ENCODE measurements at regions not wholly inside any gene's neighbourhood (a gene's known extent, or its start where the extent isn't known, plus 50 kb on each side); places are given as distances from the start of the nearest gene placed in this dataset.

- no peak for DNase-seq (ENCODE audit: low read depth, low spot score)
- dilution Hi-C loops (cut with MboI; ENCODE audit: extremely low pct_ligation_motif_present, low sequenced_read_pairs) (no loop called here), intact Hi-C loops (cut with micrococcal nuclease) (no loop called here)
- no peaks in the 10 kb centered on the region for H3K79me2 ChIP-seq (ENCODE audit: control insufficient read depth, insufficient read depth, low read length)
- H3K27ac ChIP-seq (ENCODE audit: insufficient read depth, low read depth, low read length) = no peak overlapping the region
- no peaks in the 10 kb centered on the region for H3K27me3 ChIP-seq (ENCODE audit: control insufficient read depth in 2 of 2, insufficient read depth in 2 of 2, low read length in 2 of 2)
- no peak for FAIRE-seq
- no peak overlapping the region for H2AFZ ChIP-seq (ENCODE audit: low read depth, low read length)
- no TSS peak for BruUV-seq (replicated peaks)
- H3K4me1 ChIP-seq (ENCODE audit: control insufficient read depth, extremely low read depth, insufficient read depth, low read length) = peaks cover 36% of the 10 kb centered on the region
- H3K4me2 ChIP-seq (ENCODE audit: insufficient read depth, low read length) = no peak overlapping the region
- no peak overlapping the region for H3K4me3 ChIP-seq (replicated peaks in 1 of 3; ENCODE audit: insufficient read depth in 1 of 3, low read depth in 1 of 3, low read length in 3 of 3)
- H4K20me1 ChIP-seq (replicated peaks; ENCODE audit: control insufficient read depth, extremely low read depth, insufficient read depth, low read length) = no peaks in the 10 kb centered on the region
- no peaks in the 10 kb centered on the region for H3K9me1 ChIP-seq (replicated peaks; ENCODE audit: control insufficient read depth, extremely low read depth, insufficient read depth, low read length)
- no peak overlapping the region for H3K9ac ChIP-seq (replicated peaks; ENCODE audit: extremely low read depth, insufficient read depth, low read length)
- ChIA-PET POLR2A (no interaction called here), CTCF (interaction anchor here (1.0 to 1.2 kb wide), 2 partner anchors 63 to 152 kb away, joined by 3 read pairs; no protein-coding TSS in a partner anchor)
- H3K36me3 ChIP-seq (ENCODE audit: control insufficient read depth in 2 of 2, extremely low read depth in 1 of 2, insufficient read depth in 2 of 2, low read length in 2 of 2) = no peaks in the 10 kb centered on the region
- no peaks in the 10 kb centered on the region for H3K9me3 ChIP-seq (replicated peaks; ENCODE audit: control insufficient read depth, insufficient read depth, low read length)
- TF ChIP-seq JUN (IDR thresholded peaks at IDR 0.05; ENCODE audit: borderline replicate concordance, insufficient read depth, insufficient read length, low read depth) (no peak), GATA2 (IDR thresholded peaks at IDR 0.05; ENCODE audit: insufficient read depth, insufficient read length, low read depth, low read length) (no peak), MAX (IDR thresholded peaks at IDR 0.05; ENCODE audit: insufficient read depth, insufficient read length) (no peak), POLR2AphosphoS5 (IDR thresholded peaks at IDR 0.05; ENCODE audit: insufficient read depth, low read depth, low read length) (no peak)
These were observed 162.8 kb upstream of the SVIL start for GRCh38 chr10:29797616-29798015.

DNA sequence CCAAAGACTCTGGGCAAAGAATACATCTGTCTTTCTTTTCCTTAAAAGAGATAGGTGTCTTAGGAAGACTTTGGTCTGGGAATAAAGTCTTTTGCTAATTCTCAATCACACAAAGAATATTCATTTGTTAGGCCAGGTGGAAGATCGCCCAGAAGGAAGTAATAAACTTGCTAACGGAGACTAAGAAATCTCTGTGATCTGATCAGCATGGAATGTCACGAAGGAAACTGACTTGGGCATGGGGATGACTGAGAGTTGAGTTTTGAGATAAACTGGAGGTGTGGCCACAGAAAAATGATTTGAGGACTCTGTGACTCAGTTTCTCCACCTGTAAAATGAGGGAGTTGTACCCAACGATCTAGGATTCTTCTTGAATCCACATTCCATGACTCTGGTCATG lies 161.1 kb upstream of the SVIL start:
- ChIA-PET CTCF (no interaction called here), POLR2A (no interaction called here)
- BruUV-seq (replicated peaks) = no TSS peak
- Histone ChIP-seq H3K4me1 (ENCODE audit: control insufficient read depth, extremely low read depth, insufficient read depth, low read length) (peaks cover 35% of the 10 kb centered on the region), H3K36me3 (ENCODE audit: control insufficient read depth in 2 of 2, extremely low read depth in 1 of 2, insufficient read depth in 2 of 2, low read length in 2 of 2) (no peaks in the 10 kb centered on the region), H3K9me1 (replicated peaks; ENCODE audit: control insufficient read depth, extremely low read depth, insufficient read depth, low read length) (no peaks in the 10 kb centered on the region), H2AFZ (ENCODE audit: low read depth, low read length) (no peak overlapping the region), H3K27ac (ENCODE audit: insufficient read depth, low read depth, low read length) (peak overlapping the region; percentile 25), H3K4me2 (ENCODE audit: insufficient read depth, low read length) (peak overlapping the region; percentile 18), H3K9me3 (replicated peaks; ENCODE audit: control insufficient read depth, insufficient read depth, low read length) (no peaks in the 10 kb centered on the region), H3K79me2 (ENCODE audit: control insufficient read depth, insufficient read depth, low read length) (no peaks in the 10 kb centered on the region), H4K20me1 (replicated peaks; ENCODE audit: control insufficient read depth, extremely low read depth, insufficient read depth, low read length) (no peaks in the 10 kb centered on the region), H3K4me3 (replicated peaks in 1 of 3; ENCODE audit: insufficient read depth in 1 of 3, low read depth in 1 of 3, low read length in 3 of 3) (no peak overlapping the region), H3K27me3 (ENCODE audit: control insufficient read depth in 2 of 2, insufficient read depth in 2 of 2, low read length in 2 of 2) (no peaks in the 10 kb centered on the region), H3K9ac (replicated peaks; ENCODE audit: extremely low read depth, insufficient read depth, low read length) (peak overlapping the region; percentile 12)
- FAIRE-seq = peak; percentile 47
- peak; percentile 78 for TF ChIP-seq GATA2 (IDR thresholded peaks at IDR 0.05; ENCODE audit: insufficient read depth, insufficient read length, low read depth, low read length)
- no peak for TF ChIP-seq POLR2A (IDR thresholded peaks at IDR 0.05; ENCODE audit: low read depth, low read length)
- peak; percentile 21 for TF ChIP-seq JUN (IDR thresholded peaks at IDR 0.05; ENCODE audit: borderline replicate concordance, insufficient read depth, insufficient read length, low read depth)
- TF ChIP-seq MAX (IDR thresholded peaks at IDR 0.05; ENCODE audit: insufficient read depth, insufficient read length) = no peak
- no peak for TF ChIP-seq MYC (IDR thresholded peaks at IDR 0.05; ENCODE audit: low read depth, low read length)
- TF ChIP-seq EZH2 (IDR thresholded peaks at IDR 0.05; ENCODE audit: borderline replicate concordance, low read depth, low read length, severe bottlenecking) = no peak
- DNase-seq (ENCODE audit: low read depth, low spot score) = peak; percentile 60
- dilution Hi-C loops (cut with MboI; ENCODE audit: extremely low pct_ligation_motif_present, low sequenced_read_pairs) = no loop called here
- intact Hi-C loops (cut with micrococcal nuclease) = loop anchor here (1.0 kb wide), 1 partner anchor 12 kb away; no protein-coding TSS in a partner anchor

All from endothelial cell of umbilical vein (primary cell).